GM21447 (cell line): ENCODE measurements at regions not wholly inside any gene's neighbourhood (a gene's known extent, or its start where the extent isn't known, plus 50 kb on each side); places are given as distances from the start of the nearest gene placed in this dataset.
"Not testable (repeated sequence)": the region's sequence is repeated elsewhere in the genome, so short reads cannot be mapped to it uniquely, and the experiment has no call there.

Experiments
- ATAC-seq: cut with Tn5 transposase; IDR thresholded peaks from one replicate; pipeline ENCODE4 v1.9.1; 2021; ENCODE audit not compliant: unreplicated experiment

DNA sequence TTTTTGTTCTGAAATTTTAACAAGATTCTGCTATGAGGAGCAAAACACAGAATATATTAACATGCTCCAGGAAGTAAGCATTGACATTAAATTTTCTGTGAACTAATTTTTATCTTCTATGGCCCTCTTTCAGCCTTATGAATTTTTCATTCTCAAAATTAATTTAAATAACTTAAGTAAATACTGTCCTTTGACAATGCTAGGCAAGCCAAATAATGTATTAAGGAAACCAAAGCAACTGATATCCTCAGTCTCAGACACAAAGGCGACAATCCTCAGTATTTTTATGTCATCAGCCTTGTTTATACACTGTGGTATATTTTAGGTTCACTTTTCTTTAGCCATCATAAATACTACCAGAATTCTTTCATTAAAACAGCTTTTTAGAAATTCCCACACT, 159.8 kb downstream of the CGGBP1 start:
- no peak for ATAC-seq

DNA sequence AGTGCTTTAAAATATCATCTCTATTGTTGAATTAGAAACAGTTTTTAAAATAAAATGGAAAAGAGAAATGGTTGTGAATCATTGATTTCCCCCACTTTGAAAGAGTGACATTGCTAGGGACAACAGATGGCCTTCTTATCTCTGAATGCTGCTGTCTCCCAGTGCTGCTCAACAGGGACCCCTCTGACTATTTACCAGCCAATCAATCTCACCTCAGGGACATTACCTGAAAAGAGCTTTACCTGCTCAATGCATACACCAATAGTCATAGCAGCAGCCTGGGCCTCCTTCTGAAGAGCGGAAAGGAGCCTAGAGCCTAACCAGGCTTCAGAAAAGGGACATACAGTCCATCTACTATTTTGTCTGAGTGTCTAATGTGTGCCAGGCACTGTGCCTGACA, 162.8 kb downstream of the CGGBP1 start:
- ATAC-seq = no peak

DNA sequence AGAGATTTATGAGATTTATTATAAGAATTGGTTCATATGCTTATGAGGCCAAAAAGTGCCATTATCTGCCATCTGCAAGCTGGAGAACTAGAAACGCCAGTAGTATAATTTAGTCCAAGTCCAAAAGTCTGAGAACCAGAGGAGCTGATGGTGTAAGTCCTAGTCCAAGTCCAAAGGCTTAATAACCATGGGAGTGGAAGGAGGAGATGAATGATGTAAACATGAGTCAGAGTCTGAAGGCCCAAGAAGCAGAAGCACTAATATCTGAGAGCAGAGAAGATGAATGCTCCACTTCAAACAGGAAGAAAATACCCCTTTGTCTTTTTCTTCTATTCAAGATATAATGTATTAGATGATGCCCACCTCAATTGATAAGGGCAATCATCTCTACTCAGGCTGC, 185.7 kb downstream of the CGGBP1 start:
- no peak for ATAC-seq

DNA sequence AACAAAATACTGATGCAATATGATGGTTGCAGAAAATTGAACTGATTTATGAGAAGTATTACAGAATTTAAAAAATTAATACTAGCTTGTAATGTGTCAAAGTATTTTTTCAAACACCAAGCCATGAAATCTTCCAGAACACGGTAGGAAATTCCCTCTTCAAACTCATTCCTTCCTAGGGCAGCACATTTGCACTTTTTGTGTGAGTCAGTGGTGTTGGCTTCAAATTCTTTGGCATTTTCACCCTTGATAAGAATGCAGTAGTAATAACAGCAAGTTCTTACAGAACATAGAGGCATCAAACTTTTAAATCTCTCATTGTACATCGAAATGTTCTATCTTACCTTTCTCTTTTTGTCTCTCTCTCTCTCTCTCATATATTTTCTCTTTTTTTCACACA, 191.8 kb downstream of the CGGBP1 start:
- no peak for ATAC-seq

DNA sequence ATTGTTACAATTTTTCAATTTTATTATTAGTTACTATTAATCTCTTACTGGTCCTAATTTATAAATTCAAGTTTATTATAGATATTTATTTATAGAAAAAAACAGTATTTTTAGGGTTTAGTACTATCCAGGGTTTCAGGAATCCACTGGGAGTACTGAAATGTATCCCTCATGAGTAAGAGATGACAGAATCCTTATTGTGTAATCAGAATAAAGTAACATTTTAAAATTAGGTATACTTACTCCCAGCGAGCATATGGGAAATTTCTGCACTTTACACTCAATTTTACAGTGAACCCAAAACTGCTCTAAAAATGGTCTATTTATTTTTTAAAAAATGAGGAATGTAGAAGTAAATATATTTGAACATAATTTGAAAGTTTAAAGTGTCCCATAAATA, 202.7 kb downstream of the CGGBP1 start:
- ATAC-seq = no peak

DNA sequence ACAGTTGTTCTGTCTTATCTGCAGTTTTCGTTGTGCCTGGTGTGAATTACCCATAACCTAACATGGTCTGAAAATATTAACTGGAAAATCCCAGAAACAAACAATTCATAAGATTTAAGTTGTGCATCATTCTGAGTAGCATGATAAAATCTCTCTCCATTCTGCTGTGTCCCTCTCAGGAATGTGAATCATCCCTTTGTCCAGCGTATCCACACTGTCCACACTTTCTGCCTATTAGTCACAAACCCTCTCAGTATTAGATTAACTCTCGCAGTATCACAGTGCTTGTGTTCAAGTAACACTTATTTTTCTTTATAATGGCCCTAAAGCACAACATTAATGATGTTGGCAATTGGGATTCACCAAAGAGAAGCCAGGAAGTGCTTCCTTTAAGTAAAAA, 203.2 kb downstream of the CGGBP1 start:
- ATAC-seq = no peak

DNA sequence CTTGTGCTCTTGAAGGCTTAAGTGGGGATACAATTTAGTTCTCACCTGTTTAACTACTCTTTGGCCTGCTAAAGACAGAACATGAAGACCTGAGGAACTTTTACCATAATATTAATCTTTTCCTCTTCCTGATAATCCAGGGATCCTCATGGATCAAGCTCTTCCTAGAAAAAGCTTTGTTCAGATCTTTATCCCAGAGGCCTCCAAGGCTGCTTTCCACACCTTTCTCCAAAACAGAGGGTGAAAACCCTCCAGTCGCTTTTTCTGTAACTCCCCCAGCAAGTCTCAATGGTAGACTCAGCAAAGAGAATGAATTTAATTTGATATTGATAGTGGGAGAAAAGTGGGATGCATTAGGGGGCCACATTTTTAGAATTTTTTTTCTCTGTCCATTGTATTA, 203.6 kb downstream of the CGGBP1 start:
- no peak for ATAC-seq

DNA sequence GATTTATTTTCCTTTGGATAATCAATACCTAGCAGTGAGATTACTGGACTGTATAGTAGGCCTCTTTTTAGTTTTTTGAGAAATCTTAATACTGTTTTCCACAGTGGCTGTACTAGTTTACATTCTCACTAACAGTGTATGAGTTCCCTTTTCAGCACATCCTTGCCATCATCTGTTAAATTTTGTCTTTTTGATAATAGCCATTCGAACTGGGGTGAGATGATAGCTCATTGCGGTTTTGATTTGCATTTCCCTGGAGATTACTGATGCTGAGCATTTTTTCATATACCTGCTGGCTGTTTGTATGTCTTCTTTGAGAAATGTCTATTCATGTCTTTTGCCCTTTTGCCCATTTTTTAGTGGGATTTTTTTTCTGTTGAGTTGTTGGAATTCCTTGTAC, 210.8 kb downstream of the CGGBP1 start:
- no peak for ATAC-seq

DNA sequence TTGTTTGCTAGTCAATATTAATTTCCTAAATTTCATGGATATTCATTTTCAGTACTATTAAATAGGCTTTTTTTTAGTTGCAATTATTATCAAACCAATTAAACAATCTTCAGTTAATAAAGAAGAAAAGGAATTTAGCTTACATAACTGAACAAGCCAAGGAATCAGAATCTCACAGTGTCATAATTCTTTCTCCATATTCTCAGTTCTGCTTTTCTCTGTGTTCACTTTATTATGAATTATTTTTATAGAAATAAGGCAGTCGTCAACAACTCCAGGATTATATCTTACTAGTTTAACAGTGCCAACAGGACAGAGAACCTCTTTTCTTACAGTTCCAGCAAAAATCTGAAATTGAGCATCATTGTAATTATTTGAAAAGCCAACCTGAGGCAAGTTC, 221.7 kb downstream of the CGGBP1 start:
- ATAC-seq = no peak

DNA sequence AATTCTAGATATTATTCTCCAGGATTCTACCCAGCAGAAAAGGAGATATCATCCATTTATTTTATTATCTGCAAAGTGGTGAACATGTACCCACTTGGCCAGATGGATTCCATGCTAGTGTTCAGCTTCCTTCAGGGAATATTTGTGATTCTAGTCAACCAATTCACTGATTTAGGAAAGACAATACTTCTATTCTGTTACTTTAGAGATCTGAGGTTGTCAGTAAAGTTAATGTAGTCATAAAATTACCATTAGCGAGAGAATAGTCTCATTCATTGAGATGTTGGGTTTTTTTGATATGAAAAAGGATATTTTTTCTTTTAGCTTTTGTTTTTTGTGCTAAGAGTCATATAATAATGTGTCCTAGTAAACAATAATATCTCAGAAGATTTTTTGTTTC, 222.8 kb downstream of the CGGBP1 start:
- ATAC-seq = no peak

DNA sequence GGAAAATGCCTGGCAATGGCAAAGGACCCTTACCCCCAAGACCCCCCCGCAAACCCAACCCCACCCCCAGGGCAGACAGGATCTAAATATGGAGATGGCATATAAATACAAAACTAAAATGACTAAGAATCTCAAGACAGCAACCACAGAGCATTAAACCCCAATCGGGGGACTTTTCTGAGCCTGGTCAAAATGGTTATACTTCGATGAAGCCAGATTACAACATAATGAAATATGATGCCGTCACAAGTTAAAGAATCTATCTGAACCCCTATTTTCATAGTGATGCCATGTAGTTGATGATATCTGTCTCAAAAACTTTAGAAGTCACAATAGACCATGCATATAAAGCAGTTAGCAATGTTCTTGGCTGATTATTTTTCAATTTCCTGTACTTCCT, 223.6 kb downstream of the CGGBP1 start:
- no peak for ATAC-seq

DNA sequence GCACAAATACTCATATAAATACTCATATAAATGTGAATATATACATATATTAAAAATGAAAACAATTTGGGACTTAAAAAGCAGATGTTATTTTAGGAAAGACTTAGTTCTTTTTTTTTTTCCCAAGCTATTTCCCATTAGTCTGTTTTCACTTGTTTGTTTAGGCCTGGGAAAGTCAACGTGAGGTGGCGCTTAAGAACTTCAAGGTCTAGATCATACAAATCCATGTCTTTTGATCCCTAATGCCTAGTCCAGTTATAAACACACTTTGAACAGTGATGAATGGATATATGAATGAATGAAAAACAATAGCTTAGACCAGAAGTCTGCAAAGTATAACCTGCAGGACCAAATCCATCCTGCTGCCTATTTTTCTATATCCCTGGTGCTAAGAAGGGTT, 224.5 kb downstream of the CGGBP1 start:
- no peak for ATAC-seq

DNA sequence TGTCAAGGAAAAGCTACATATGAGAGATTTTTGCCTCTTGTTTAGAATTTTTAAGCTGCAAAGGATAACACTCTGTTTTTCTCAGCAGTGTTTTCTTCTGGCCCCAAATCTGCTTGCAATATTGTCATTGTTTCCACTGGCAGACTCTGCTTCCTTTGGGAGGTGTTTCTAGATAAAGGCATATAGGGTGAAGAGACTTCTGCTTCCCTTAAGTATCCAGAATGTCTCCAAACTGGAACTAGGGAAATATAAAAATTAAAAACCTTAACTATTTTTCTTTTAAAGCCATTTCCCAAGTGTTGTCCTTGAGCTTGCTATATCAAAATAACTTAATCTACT, 225.8 kb downstream of the CGGBP1 start:
- ATAC-seq = no peak

DNA sequence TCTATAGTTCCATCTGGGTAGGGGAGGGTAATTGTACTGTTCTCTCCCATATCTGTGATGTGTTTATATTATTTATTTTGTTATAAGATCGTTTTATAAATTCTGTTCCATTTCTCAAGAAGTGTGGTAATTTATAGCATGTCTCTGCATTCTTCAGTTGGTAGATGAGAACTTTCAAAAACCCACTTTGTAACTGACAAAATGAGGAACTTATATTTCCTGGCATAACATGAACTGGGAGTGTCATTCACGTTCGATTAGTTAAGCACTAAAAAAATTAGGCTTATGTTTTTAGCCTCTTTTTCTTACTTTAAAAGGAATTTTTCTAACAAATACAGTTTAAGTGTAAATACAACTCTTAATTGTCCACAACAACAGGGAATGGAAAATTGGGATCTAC, 230.8 kb downstream of the CGGBP1 start:
- no peak for ATAC-seq

DNA sequence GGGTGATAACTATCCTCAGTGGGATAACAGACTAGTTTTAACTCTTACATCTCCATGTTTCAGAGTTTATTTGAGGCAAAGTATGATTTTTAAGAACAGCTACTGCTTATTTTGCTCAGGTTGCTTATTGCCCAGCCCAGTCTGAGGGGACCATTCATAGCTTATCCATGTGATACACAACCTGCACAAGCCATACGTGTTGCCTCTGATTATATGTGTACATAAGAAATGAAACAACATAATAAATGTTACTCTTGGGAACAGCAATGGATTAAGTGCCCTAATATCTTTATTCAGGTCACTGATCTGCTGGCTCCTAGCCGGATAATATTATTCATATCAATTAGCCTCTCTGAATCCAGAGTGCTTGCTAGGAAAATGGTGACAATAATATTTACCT, 236.2 kb downstream of the CGGBP1 start:
- no peak for ATAC-seq

DNA sequence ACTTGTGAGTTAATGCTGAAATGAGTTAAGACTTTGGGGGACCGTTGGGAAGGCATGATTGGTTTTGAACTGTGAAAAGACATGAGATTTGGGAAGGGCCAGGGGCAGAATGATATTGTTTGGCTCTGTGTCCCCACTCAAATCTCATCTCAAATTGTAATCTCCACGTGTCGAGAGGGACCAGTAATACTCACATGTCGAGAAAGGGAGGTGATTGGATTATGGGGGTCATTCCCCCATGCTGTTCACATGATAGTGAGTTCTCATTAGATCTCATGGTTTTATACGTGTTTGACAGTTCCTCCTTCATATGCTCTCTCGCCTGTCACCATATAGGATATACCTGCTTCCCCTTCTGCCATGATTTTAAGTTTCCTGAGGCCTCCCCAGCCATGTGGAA, 245.3 kb downstream of the CGGBP1 start:
- not testable (repeated sequence) for ATAC-seq

DNA sequence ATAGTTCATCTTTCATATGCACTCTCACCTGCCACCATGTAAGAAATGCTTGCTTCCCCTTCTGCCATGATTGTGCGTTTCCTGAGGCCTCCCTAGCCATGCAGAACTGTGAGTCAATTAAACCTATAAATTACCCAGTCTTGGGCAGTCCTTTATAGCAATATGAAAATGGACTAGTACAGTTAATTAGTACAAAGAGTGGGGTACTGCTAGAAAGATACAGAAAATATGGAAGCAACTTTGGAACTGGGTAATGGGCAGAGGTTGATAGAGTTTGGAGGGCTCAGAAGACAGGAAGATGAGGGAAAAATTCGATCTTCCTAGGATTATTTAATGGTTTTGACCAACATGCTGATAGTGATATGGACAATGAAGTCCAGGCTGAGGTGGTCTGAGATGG, 246.9 kb downstream of the CGGBP1 start:
- ATAC-seq = no peak

DNA sequence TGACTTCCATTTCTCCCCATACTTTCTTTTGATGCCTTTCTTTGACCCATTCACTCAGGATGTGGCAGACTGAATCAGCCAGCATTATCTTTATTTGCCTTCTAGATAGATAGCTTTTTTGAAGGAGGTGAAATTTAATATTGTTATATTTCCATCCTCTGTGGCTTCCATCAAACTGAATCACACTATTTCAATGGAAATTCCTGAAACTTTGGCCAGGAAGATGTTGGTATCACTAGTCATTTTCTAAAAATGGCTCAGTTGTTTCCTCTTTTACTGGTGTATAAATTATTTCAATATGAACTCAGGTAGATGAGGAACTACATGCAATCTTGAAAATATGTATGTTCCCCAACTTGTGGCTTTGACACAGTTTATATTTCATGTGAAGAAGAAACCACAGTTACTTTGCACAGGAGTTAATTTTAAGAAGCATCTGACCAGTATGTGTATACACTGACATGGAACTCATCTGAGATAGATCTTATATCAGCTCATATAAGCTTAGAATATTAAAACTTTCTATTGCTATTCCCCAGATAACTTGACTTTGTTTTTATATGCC, 248.3 kb downstream of the CGGBP1 start:
- no peak for ATAC-seq

DNA sequence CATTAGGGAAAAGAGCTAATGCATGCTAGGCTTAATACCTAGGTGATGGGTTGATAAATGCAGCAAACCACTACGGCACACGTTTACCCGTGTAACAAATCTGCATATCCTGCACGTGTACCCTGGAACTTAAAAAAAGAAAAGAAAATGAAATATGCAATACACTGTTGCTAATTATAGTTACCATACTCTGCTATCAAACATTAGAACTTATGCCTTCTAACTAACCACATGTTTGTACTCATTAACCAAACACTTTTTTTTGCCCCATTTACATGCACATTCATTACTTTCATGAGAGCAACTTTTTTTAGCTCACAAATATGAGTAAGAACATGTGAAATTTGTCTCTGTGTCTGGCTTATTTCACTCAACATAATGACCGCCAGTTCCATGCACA, 253.1 kb downstream of the CGGBP1 start:
- ATAC-seq = peak; percentile 95

DNA sequence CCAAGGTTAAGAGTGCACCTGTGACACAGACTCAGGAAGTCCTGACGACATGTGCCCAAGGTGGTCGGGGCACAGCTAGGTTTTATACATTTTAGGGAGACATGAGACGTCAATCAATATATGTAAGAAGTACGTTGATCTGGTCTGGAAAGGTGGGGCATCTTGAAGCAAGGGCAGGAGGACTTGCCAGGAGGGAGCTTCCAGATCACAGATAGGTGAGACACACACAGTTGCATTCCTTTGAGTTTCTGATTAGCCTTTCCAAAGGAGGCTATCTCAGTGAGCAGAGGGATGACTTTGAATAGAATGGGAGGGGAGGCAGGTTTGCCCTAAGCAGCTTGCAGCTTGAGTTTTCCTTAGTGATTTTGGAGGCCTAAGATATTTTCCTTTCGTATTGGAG, 257.4 kb downstream of the CGGBP1 start:
- no peak for ATAC-seq

DNA sequence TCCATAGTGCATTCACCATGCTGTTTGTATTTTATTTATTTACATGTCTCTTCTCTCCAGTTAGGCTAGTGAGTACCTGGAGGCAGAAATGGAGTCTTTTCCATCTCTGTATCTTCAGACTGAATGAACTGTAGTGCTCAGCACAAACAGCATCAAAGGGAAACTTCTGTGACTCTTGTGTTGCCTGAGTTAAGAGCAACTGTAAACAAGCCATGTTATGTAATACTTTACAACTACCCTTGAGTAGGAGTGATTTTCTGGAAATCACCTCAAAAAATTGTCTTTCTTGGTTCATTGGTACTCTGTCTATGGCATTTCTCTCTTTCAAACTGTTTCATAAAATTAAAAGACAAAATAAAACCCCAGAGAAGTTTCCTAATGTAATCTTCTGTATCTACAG, 258.3 kb downstream of the CGGBP1 start:
- no peak for ATAC-seq

DNA sequence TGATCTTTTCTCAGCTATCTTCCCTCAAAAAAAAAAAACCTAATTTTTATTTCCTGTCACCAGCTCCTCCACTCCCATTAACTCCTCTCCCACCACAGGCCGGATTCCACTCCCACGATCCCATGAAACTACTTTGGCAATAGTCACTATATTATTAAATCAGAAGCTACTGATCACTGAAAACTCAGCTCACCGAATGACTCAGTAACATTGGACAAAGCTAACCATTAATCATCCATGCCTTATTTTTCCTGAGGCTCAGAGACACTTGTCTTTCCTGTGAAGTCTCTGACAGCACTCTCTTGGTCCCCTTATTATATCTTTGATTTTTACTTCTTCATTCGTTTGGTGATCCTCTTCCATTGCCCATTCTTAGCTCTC, 260.2 kb downstream of the CGGBP1 start:
- ATAC-seq = no peak

DNA sequence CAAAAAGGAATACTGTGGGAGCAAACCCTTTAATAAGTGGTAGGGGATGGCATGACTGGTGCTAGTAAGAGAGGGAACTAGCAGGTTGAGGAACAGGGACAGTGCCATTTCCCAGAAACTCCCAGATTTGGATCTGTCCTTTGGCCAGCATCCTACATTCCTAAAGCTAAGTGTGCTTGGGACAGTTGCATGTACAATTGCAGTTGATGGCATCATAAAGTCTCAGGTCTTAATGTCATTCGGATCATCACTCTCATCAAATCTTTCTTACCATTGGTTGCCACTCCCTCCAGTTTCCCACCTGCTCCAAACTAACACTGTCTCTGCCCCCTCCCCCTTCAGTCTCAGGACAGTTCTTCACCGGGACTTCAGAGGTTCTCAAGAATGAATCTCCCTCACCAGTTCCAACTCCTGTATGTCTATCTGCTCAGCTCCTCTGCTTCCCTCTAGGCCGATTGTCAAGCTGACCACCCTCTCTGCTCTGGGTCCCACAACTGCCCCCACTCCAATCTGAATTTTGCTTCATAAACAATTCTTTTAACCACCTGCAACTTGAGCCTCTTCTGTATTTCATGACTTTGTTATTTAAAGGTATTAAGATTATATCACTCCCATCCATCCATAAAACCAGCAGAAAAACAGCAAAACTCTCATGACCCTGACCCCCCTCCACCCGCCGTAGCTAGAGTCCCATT, 260.8 kb downstream of the CGGBP1 start:
- ATAC-seq = no peak

DNA sequence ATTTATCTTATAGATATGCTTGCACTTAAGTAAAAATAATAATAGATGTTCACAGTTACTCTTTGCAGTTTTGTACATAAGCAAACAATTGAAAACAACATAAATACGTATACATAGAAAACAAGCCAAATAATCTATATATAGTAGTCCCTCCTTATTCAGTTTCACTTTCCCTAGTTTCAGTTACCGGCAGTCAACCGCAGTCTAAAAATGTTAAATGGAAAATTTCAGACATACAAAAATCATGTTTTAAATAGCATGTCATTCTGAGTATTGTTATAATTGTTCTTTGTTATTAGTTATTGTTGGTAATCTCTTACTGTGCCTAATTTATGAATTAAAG, 262.0 kb downstream of the CGGBP1 start:
- no peak for ATAC-seq
